ENCODE measurements at regions not wholly inside any gene's neighbourhood (a gene's known extent, or its start where the extent isn't known, plus 50 kb on each side); places are given as distances from the start of the nearest gene placed in this dataset.
"Not testable (repeated sequence)": the region's sequence is repeated elsewhere in the genome, so short reads cannot be mapped to it uniquely, and the experiment has no call there.

GRCh38 chr6:150733726-150734125, 131.8 kb upstream of the MTHFD1L start:
- intact Hi-C loops (cut with DNase I): no loop called here
- no peak for DNase-seq

GRCh38 chr6:150734235-150734634, 131.3 kb upstream of the MTHFD1L start:
- intact Hi-C loops (cut with DNase I): no loop called here

DNA sequence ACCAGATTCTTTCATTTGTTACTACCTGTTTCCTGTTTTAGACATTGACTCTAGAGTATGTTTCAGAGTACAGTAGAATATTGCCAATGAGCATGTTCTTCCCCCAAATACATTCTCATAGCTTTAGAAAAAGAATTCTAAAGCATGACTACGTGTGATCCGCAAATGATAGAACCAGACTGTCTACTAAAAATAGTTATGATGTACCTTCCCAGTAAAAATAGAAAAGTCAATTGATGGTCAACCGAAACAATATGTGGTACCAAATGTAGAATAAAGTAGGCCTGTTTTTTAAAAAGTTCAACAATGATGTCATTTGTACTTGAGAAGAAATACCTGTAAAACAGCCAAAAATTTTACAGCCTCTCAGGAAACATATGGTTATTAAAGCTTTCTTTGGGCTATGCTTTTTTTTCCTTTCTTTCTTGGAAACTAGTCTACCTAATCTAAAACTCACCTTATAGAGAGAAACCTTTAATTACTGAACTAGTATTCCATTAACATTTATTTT, 130.1 kb upstream of the MTHFD1L start:
- DNase-seq: no peak
- intact Hi-C loops (cut with DNase I): no loop called here

More at GRCh38 chr6:150734235-150734634, 131.3 kb upstream of the MTHFD1L start:
- DNase-seq: no peak

- no peak for DNase-seq
- intact Hi-C loops (cut with DNase I): no loop called here
Observed at GRCh38 chr6:150738092-150738629, 127.3 kb upstream of the MTHFD1L start.

DNA sequence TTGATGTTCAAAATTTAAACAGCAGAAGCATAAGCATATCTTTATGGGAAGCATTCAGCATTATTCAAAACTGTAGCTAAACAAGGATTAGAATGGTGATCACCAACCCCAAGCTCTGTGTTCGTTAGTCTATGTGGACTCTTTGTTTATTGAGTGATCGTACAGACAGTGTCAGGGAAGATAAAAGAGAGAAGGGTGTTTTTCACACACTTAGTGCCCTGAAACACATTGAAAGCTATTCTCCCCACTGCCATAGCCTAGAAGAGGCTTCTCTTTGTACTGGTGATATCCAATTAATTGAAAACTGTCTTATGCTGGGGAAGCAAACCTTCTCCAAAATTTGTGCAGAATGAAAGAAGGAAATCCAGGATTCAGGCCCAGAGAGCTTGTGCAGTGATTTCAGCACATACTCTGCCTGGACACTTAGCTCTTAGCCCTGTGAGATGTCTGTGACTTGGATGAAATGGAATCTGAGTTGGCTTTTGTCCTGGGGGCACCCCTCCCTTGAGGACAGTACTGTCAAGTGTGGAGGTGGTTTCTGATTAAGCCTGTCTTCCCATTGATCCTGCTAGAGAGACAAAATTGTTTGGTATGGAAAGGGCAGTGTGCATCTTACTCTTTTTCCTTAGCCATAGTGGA, 125.7 kb upstream of the MTHFD1L start:
- no peak for DNase-seq
- intact Hi-C loops (cut with DNase I): no loop called here

DNA sequence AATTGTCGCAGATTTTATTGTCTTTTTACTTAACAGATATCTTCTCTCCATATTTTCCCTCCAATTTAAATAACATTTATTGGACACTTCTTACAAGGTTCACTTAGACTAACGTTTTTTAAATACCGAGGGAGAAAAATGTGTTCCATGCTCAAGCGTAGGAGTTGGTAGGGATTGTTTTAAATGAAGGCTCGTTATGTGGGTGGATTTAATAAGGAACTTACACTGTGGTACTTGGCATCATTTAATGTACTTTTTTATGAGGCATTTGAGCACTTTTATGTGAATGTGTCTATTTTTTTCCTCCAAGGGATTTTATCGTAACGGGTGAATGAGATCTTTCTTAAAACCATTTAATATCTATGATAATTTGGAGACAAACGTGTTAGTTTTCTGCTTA, 125.0 kb upstream of the MTHFD1L start:
- intact Hi-C loops (cut with DNase I): no loop called here
- DNase-seq: no peak

GRCh38 chr6:150741633-150742200, 123.8 kb upstream of the MTHFD1L start:
- intact Hi-C loops (cut with DNase I): no loop called here
- DNase-seq: no peak

DNA sequence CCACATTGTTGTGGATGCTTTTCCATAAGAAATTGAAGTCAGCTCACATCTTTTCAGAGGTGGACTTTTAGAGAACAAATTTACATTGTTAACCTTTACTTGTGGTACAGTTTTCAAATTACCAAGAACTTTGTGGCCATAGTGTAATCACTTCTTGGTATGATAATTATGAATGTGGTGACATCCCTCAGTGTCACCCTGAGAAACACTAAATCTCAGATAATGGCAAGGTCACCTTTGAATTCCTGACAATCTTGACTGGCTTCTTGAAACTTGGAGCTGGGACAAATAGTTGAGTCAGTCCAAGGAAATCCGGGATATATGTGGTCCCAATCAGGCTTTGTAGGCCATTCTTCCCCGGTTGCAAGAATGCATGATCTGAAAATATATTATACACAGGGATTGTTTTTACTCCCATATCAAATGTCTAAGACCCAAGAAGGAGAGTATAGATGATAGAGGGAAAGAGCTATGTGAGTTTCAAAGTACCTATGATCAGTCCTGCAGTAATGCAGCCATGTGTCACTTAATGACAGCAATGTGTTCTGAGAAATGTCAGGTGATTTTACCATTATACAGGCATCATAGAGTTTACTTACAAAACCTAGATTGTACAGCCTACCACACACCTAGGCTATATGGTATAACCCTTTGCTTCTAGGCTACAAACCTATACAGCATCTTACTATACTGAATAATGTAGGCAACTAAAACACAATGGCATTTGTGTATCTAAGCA, 120.8 kb upstream of the MTHFD1L start:
- intact Hi-C loops (cut with DNase I): no loop called here
- no peak for DNase-seq

DNA sequence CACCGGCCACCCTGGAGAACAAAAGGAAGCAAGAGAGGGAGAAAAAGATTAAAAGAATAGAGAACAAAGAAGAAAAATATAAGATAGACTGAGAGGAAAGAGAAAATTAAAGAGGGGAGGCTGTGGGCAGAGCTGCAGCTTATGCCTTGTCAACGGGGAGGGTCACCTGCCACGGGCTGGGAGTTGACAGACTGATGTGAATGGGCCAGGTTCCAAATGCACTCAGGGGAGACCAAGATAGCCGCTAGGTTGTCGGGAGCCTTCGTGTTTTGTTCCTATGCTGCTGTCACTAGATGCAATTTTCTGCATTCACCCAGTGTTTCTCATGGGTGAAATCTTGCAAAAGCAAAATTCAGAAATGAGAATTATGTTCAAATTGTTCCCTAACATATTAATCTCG, 119.6 kb upstream of the MTHFD1L start:
- intact Hi-C loops (cut with DNase I): no loop called here
- no peak for DNase-seq

- no peak for DNase-seq
- intact Hi-C loops (cut with DNase I): no loop called here
Observed at GRCh38 chr6:150747155-150747554, 118.3 kb upstream of the MTHFD1L start.

DNA sequence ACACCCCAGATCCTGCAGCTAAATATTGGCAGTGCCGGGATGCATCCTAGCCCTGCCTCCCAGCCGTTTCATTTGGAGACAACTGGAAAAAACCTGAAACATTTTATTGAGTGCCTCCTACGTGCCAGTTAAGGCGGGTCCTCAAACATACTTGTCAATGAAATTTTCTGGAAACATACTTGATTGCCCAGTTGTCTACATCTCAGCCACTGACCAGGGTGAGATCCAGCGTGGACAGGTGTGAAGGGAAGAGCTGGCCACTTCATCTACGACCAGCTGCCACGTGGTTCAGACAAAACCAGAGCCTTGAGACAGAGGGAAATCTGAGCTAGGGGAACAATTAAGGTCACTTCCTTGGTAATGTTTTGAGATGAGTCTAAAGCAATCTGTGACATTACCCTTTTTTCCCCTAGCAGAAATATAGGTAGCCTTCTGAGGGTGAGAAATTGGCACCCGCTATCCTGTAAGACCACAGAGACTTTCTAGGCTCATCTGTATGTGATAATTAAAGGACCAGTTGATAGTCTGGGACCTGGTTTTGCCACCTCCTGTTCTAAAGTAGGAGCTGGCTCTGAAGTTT, 116.3 kb upstream of the MTHFD1L start:
- intact Hi-C loops (cut with DNase I): no loop called here
- DNase-seq: no peak

DNA sequence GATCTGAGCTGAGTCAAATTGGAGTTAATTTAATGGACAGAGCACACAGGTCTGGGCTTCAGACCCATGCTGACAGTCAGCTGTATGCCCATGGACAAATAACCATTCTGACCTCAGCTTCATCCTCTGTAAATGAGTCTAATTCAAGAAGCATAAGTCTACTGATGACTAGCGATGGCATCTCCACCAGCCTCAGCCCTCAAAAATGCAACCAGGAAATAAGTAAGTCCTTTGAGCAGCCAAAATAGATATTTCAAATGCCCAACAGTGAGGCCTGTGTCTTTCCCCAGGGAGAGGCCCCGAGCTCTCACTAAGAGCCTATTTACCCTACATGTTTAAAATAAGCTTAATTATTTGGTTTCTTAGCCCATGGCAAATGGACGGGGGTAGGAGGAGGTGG, 114.2 kb upstream of the MTHFD1L start:
- intact Hi-C loops (cut with DNase I): no loop called here
- no peak for DNase-seq

GRCh38 chr6:150752409-150752808, 113.1 kb upstream of the MTHFD1L start:
- DNase-seq: no peak
- intact Hi-C loops (cut with DNase I): no loop called here

DNA sequence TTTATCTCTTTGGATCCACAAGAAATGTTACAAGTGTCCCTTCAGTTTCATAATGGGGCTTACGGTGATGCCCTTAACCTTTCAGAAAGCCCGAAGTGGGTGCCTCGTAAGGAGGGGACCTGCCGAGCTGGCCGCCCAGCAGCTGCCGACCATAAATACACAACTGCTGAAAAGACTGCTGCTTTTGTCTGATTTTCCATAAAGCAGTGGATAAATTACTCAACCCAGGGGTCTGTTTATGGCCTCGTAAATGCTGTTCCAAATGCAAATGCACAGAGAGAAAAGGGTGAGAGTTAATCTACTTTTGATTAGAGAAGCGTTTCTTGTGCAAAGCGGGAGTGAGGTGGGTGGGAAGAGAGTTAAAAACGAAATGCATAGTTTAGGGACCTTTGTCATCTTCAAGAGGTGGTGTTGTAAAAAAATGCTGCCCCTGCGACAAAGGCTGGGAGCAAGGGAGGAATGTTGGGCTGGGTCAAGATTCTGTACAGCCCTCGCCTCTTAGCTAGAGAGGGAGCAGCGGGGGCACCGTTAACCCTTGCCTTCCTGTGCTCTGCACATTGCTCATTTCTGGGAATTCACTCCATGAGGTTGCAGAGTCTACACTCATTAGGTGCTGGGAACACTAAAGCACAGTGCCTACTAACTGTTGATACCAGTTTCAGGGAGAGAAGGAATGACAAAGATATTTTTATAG, 112.0 kb upstream of the MTHFD1L start:
- intact Hi-C loops (cut with DNase I): no loop called here
- no peak for DNase-seq

GRCh38 chr6:150755042-150755441, 110.5 kb upstream of the MTHFD1L start:
- intact Hi-C loops (cut with DNase I): no loop called here
- no peak for DNase-seq

GRCh38 chr6:150755524-150755923, 110.0 kb upstream of the MTHFD1L start:
- no peak for DNase-seq
- intact Hi-C loops (cut with DNase I): no loop called here

DNA sequence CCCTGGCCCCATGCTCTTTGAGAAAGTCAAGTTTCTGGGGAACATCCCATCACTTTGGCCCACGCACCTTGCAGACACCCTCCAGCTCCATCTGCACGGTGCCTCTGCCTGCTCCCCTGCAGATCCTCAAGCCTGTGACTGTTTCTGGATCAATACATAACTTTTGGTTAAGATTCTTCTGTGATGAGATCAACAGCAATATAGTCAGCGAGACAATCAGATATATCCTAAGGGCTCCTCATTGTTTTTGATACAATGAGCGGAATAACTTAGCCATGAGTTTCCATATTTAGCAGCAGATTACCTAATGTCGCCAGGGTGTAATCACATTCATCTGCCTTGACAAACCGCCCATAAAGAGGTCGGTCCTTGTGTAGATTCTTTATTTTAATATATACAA, 109.3 kb upstream of the MTHFD1L start:
- DNase-seq: no peak

GRCh38 chr6:150757807-150758206, 107.7 kb upstream of the MTHFD1L start:
- intact Hi-C loops (cut with DNase I); DNase-seq: not testable (repeated sequence)

More for the DNA sequence above, 109.3 kb upstream of the MTHFD1L start:
- intact Hi-C loops (cut with DNase I): no loop called here

DNA sequence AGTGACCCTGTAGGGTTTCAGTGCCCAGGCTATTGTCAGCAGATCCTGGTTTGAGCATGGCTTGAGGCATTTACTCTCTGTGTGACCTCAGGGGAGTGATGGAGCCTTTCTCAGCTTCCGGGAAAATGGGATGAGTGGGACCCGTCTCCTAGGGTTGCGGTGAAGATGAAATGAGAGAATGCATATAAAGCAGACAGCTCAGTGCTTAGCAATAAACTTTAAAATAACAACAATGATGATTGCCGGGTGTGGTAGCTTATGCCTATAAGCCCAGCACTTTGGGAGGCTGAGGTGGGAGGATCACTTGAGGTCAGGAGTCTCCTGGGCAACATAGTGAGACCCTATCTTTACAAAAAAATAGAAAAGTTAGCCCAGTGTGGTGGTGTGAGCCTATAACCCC, 106.0 kb upstream of the MTHFD1L start:
- intact Hi-C loops (cut with DNase I): no loop called here
- no peak for DNase-seq

GRCh38 chr6:150761771-150762170, 103.7 kb upstream of the MTHFD1L start:
- intact Hi-C loops (cut with DNase I): no loop called here
- DNase-seq: no peak
